Right renal pelvis (tissue), 4 donors: ENCODE measurements at regions not wholly inside any gene's neighbourhood (a gene's known extent, or its start where the extent isn't known, plus 50 kb on each side); places are given as distances from the start of the nearest gene placed in this dataset.
A peak's percentile ranks its signal among the peaks of the same experiment; 100 is the strongest.

Source experiments
- DNase-seq, 4 donors: peaks; one replicate each; pipeline ENCODE4 v3.0.0-alpha.2; 2013; ENCODE audit warnings: low read depth in 4 of 4, low spot score in 3 of 4, missing footprints in 1 of 4

DNA sequence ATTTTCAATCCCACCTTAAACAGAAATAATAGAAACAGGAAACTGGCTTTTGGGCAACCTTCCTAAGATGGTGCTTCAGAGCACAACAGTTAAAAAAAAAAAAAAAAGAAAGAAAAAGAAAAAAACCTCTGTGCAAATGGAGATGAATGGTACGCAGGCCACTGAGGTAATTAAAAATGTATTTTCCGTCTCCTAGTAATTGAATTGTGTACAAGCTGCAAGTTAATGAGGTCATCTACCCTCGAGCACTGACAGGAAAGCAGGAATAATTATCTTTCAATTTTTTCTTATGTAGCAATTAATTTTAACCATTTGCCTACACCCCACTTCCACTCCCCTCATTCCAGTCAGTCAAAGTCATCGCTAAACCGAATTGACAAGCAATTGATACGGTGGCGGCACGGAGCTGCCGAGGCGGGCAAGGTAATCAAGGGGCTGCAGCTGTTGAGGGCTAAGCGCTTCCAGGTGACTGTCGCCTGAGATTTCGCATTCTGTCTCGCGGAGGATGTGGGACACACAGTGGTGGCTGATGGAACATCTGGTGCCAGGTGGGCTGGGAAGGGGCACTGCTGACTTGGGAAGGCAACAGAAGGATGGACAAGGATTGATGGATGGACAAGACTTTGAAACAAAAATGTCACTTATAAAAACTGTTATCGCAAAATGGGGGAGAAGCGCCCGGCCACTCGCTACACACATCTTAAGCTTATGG is 109.4 kb downstream of the RCN1 start:
- DNase-seq: no peak

DNA sequence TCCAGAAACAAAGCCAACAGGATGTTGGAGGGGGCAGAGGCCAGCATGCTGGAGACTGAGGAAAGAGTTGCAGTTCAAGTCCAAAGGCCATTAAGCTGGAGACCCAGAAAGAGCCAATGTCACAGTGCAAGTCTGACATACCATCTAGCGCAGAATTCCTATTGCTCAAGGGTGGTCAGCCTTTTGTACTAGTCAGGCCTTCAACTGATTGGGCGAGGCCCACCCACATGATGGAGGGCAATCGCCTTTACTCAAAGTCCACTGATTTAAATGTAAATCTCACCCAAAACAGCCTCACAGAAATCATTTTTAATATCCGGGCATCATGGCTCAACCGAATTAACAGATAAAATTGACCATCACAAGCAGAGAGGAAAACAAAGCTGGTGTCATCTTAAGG is 113.9 kb downstream of the RCN1 start:
- DNase-seq: no peak

DNA sequence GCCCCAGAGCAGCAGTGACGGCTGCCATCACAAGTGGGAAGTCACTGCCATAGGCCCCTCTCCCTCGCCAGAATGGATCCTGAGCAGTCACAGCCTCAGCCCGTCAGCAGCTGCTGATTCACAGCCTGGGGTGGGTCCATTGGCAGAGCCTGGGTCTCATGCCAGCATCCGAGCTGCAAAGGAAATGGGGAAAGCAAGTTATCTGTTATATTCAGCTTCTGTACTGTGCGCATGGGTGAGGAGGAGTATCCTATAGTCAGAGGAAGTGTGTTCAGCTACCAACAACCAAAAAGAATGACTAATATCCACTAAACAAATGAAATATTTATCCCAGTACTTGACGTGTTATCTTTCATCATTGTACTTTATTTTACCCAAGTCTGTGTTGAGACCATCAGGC is 119.7 kb downstream of the RCN1 start:
- DNase-seq: no peak

DNA sequence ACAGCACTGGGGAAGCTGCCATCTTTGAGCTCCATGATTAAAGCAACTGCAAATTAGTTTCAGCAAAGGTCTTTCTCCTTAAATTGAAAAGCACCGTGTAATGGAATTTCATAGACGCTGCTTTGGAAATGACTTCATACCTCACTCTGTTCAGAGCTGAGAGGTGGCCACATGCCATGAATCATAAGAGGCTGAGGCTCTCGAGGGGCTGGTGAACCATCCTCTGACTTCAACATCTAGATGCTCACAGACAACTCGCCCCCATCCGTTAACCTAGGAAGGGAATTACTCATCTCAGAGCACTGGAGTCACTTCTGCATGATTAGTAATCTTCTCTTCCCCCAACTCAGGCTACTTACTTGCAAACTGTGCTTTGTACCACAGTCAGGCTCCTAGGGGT is 122.3 kb downstream of the RCN1 start:
- no peak for DNase-seq

DNA sequence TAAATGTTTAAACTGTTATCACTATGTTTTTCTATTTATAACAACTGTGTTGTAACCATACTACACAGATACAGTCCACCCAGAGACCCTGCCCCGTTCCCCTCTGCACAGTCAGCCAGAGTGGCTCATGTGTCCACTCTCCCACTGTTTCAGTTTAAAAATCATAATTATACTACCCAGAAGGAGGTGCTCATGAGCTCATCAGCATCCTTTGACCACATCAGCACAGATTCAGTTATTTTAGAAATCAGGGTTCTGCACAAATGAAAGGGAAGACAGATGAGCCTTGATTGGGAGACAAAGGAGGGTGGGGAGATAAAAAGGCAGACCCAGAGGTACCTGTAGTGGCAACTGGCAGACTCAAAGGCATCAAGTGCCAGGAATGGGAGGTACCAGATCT is 124.3 kb downstream of the RCN1 start:
- DNase-seq: no peak

DNA sequence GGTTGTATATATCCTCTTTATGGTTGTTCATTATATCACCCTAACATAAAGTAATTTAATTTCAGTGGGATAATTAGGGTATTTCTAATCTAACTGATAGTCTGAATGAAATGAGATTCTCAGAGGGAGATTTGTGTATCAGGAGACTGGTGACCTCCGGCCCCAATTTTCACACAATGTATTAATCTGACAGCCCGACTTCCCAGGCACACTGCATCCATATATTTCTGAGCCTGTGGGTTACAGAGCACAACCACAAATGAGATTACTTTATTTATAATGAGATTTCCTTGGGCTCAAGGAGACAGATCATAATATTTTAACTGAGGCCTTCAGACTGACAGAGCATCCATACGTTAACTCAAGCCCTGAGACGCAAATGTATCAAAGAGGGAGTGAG is 125.9 kb downstream of the RCN1 start:
- no peak for DNase-seq

DNA sequence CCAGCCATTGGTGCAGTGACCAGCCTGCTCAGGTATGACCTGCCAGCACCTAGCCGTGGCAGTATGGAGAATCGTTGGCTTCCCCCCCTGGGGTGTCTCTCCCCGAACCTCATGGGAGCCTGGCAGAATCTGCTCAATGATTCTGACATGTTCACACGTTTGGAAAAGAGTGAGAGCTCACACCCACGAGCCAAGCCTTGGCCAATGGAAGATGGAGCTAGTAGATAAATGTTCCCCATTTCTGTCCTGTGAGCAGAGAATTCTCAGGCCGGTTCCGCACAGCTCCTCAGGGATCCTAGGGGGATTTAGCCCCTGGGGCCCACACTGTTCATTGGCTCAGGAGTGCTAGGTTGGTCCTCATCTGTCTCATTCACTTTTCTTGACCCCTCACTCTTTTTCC is 128.4 kb downstream of the RCN1 start:
- no peak for DNase-seq

DNA sequence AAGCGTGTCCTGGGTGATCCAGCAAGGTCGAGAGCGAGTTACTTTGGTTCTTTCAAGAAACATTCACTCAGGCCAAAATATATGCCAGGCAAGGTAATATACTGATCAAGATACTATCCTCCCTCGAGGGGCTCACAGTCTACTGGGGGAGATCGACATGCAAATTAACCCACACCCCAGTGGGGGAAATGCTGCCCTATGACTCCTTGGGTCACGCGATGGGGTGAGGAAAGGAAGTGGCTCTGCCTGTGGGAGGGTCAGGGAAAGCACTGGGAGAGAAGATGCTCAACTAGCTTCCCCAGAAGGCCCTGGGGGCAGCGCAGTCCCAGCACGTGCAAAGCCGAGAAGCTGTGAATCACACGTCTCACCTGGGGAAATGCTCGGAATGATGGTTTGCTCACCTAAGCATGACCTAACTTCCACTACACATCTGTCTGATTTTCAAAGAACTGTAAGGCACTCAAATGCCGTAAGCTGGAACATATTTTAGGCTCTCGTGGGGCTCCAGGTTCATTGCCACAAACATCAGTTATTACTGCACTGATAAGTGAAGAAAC is 130.7 kb downstream of the RCN1 start:
- DNase-seq: no peak

- no peak for DNase-seq
Measured at GRCh38 chr11:32224580-32224979, 133.7 kb downstream of the RCN1 start.

DNA sequence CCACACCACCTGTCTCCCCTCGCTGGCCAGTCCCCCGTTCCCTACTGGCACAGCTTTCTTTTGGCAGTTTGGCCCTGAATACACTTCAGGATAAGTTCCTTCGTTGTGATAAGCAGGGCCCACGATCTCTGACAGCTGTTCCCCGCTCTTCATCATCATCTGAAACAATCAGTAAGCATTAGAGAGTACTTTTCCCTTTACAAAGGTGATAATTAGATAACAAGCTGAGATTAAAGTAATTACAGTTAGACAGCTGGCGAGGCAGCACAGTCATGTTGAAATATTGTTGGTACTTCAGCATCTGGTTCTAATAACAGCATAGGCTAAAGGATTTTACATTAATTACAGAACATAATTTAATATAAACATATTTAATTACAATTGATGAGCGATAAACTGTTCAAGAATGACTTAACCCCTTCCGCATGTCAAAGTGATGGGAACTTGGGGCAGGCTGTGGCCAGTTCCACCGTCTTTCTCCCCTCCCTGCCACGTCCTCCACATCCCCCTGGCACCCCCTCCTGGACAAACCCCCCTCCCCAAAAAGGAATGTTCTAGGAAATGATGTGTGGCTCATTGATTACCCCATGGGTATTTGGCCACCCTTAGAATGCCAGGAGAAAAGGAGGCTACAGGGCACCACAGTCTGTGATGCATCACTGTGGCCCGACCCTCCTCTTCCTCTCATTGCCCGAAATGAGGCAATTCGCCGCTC is 134.9 kb downstream of the RCN1 start:
- DNase-seq: no peak

DNA sequence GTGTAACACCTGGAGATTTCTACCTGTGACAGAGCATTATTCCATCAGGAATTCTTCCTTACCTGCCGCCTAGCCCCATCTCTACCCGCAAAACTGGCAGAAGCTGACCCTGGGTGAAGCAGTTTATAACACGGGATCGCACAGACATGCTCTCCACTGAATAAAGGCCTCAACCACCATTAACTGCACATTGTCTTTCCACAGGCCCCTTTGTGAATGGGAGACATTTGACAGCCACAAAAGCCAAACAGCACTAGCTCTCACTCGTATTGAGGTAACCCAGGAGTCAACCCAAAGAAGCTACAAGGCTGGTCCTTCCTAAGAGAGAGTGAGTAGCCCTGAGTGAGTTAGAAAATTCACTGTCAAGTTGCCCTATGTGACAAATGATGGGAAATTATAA is 135.6 kb downstream of the RCN1 start:
- no peak for DNase-seq

GRCh38 chr11:32229576-32230240 is 138.8 kb downstream of the RCN1 start:
- DNase-seq: no peak

DNA sequence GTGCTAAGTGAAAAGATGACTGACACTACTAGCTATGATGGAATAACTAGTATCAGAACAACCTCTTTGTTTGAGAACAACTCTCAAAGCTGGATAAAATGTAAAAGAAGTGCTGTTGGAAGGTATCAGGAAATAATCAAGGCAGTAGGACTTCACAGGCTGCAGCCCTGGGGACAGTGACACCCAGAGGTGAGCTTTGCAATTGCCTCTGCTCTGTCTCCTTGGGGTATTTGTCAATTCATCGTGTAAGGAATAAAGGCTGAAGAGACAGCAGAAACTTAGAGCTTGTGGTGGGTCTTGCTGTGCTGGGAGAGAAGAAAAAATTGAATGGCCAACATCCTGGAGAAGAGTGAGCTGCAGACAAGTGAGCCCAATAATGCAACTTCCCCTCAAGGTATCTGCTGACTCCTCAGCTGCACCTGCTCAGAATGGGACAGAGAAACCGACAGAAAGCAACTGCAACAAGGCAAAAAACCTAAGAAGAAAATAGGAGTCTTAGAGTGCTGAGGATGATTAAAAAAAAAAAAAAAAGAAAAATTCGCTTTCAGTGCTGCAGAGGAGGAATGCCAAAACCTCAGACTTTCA is 141.1 kb downstream of the RCN1 start:
- DNase-seq: no peak

DNA sequence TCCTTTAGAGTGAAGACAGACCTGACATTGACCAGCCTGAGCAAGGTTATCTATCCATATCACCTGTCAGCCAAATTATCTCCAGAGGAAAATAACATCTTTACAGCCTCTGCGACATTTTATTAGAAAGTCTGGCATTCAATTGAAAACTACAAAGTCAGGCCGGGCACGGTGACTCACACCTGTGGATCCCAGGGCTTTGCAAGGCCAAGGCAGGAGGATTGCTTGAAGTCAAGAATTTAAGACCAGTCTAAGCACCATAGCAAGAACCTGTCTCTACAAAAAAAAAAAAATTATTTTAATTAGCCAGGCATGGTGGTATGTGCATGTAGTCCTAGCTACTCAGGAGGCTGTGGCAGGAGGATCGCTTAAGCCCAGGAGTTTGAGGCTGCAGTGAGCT is 141.6 kb downstream of the RCN1 start:
- no peak for DNase-seq

- DNase-seq: no peak
Measured at GRCh38 chr11:32233276-32233675, 142.4 kb downstream of the RCN1 start.

GRCh38 chr11:32233928-32234327 is 143.1 kb downstream of the RCN1 start:
- no peak for DNase-seq

DNA sequence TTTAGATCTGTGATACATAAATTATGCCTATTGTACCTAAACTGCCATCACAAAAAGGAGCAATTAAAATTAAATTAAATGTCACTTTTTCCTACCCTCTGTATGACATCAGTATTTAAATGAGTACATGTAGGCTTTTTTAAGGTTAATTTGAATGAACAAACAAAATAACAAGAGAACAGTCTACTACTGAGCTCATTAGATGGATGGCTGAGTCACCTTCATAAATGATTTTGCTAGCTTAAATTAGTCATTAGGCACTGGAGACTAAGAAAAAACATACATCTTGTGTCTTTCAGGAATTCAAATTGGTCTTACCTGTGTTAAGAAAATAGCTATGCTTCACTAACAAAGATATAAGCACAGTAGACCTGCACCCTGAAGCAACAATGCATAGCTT is 153.6 kb downstream of the RCN1 start:
- no peak for DNase-seq

DNA sequence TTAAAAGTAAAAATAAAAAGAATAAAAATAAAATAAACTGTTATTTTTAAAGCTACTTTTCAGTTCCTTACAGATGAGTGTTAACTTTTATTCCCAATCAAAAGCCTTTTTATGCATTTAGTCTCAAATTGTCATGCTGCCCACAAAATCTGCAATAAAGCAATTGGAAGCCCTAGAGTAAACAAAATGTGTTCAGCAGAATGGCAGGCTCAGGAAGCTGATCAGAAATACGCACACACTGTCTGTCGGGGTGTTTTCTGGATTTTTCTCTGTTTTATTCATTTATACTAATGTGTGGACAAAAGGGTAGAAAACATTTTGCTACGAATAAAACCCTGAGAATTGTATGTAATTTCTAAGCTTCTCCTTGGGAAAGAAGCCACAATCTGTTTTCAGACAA is 162.8 kb downstream of the RCN1 start:
- no peak for DNase-seq

DNA sequence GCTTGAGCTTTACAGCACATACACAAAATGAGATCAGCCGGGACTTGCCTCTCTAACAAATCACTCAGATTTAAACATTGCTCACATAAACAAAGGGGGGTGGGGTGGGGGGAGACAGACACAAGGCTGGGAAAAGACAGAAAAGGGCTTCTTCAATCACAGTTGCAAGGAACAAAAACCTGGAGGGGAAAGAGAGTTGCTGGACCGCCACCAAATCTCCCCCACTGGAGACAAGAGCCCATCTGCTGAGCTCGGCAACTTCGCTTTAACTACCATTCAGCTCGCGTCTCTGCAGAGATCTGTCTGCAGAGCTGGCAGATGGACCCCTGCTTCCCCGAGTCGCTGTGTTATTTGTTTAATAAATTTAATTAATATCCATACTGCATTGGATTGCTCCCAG is 165.0 kb downstream of the RCN1 start:
- peak in 3 of 4 donors; percentile 47 to 61 (median 47) for DNase-seq

- no peak for DNase-seq
Measured at GRCh38 chr11:32256466-32256865, 165.6 kb downstream of the RCN1 start.

DNA sequence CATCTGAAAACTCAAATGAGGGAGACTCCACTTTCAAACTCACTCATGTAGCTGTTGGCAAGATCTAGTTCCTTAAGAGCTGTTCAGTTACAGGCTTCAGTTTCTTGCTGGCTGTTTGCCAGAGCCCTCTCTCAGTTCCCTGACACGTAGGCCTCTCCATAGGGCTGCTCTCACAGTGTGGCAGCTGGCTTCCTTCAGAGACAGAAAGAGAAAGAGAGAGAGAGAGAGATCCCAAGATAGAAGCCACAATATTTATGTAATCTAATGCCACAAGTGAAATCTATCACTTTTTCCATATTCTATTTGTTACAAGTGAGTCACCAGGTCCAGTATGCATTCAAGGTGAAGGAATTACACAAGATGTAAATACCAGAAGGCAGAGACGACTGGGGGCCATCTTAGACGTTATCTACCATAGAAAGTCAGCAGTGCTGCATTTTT is 168.8 kb downstream of the RCN1 start:
- peak; percentile 37 to 65 (median 46) for DNase-seq
